ENCODE measurements at regions not wholly inside any gene's neighbourhood (a gene's known extent, or its start where the extent isn't known, plus 50 kb on each side); places are given as distances from the start of the nearest gene placed in this dataset.

- no peak for TF ChIP-seq CEBPB (IDR thresholded peaks at IDR 0.05)
- TF ChIP-seq USF1 (IDR thresholded peaks at IDR 0.05): no peak
- no peak for TF ChIP-seq TCF12 (IDR thresholded peaks at IDR 0.05; ENCODE audit: low read depth)
- TF ChIP-seq YY1 (IDR thresholded peaks at IDR 0.05; ENCODE audit: low read depth): no peak
- no peak for TF ChIP-seq TAF1 (IDR thresholded peaks at IDR 0.05; ENCODE audit: low read depth)
- TF ChIP-seq ZBTB7A (IDR thresholded peaks at IDR 0.05; ENCODE audit: low read depth): no peak
- no peak for TF ChIP-seq FOXM1 (IDR thresholded peaks at IDR 0.05; ENCODE audit: borderline replicate concordance, low read depth)
- no peak for TF ChIP-seq EP300 (IDR thresholded peaks at IDR 0.05; ENCODE audit: borderline replicate concordance)
- no peak for TF ChIP-seq CREB1 (IDR thresholded peaks at IDR 0.05; ENCODE audit: low read depth)
- no peak for TF ChIP-seq REST (IDR thresholded peaks at IDR 0.05; ENCODE audit: low read depth)
- no peak for TF ChIP-seq EGR1 (IDR thresholded peaks at IDR 0.05)
- no peak for TF ChIP-seq TEAD4 (IDR thresholded peaks at IDR 0.05)
Measured at GRCh38 chr2:83079007-83079406, 1380.1 kb downstream of the SUCLG1 start.

GRCh38 chr2:83072767-83073166 is 1386.3 kb downstream of the SUCLG1 start:
- no peak for TF ChIP-seq EGR1 (IDR thresholded peaks at IDR 0.05)
- TF ChIP-seq USF1 (IDR thresholded peaks at IDR 0.05): no peak
- no peak for TF ChIP-seq CREB1 (IDR thresholded peaks at IDR 0.05; ENCODE audit: low read depth)
- TF ChIP-seq TAF1 (IDR thresholded peaks at IDR 0.05; ENCODE audit: low read depth): no peak
- TF ChIP-seq REST (IDR thresholded peaks at IDR 0.05; ENCODE audit: low read depth): no peak
- no peak for TF ChIP-seq TEAD4 (IDR thresholded peaks at IDR 0.05)
- no peak for TF ChIP-seq EP300 (IDR thresholded peaks at IDR 0.05; ENCODE audit: borderline replicate concordance)
- TF ChIP-seq MAX (IDR thresholded peaks at IDR 0.05): no peak
- TF ChIP-seq FOXM1 (IDR thresholded peaks at IDR 0.05; ENCODE audit: borderline replicate concordance, low read depth): no peak
- no peak for TF ChIP-seq YY1 (IDR thresholded peaks at IDR 0.05; ENCODE audit: low read depth)
- TF ChIP-seq NFIC (IDR thresholded peaks at IDR 0.05): no peak
- TF ChIP-seq RAD21 (IDR thresholded peaks at IDR 0.05; ENCODE audit: low read depth): no peak
- TF ChIP-seq ZBTB7A (IDR thresholded peaks at IDR 0.05; ENCODE audit: low read depth): no peak
- TF ChIP-seq CEBPB (IDR thresholded peaks at IDR 0.05): no peak
- no peak for TF ChIP-seq TCF12 (IDR thresholded peaks at IDR 0.05; ENCODE audit: low read depth)

- TF ChIP-seq TEAD4 (IDR thresholded peaks at IDR 0.05) (no peak), ZBTB7A (IDR thresholded peaks at IDR 0.05; ENCODE audit: low read depth) (no peak), YY1 (IDR thresholded peaks at IDR 0.05; ENCODE audit: low read depth) (no peak), USF1 (IDR thresholded peaks at IDR 0.05) (no peak)
Measured at GRCh38 chr2:83071914-83072313, 1387.2 kb downstream of the SUCLG1 start.

GRCh38 chr2:83071352-83071751 is 1387.7 kb downstream of the SUCLG1 start:
- TF ChIP-seq EGR1 (IDR thresholded peaks at IDR 0.05) (no peak), RAD21 (IDR thresholded peaks at IDR 0.05; ENCODE audit: low read depth) (no peak), EP300 (IDR thresholded peaks at IDR 0.05; ENCODE audit: borderline replicate concordance) (no peak), MAX (IDR thresholded peaks at IDR 0.05) (no peak), CREB1 (IDR thresholded peaks at IDR 0.05; ENCODE audit: low read depth) (no peak), FOXM1 (IDR thresholded peaks at IDR 0.05; ENCODE audit: borderline replicate concordance, low read depth) (no peak), ZBTB7A (IDR thresholded peaks at IDR 0.05; ENCODE audit: low read depth) (no peak), REST (IDR thresholded peaks at IDR 0.05; ENCODE audit: low read depth) (no peak), NFIC (IDR thresholded peaks at IDR 0.05) (no peak), TAF1 (IDR thresholded peaks at IDR 0.05; ENCODE audit: low read depth) (no peak), CEBPB (IDR thresholded peaks at IDR 0.05) (no peak), TEAD4 (IDR thresholded peaks at IDR 0.05) (no peak), TCF12 (IDR thresholded peaks at IDR 0.05; ENCODE audit: low read depth) (no peak), USF1 (IDR thresholded peaks at IDR 0.05) (no peak), YY1 (IDR thresholded peaks at IDR 0.05; ENCODE audit: low read depth) (no peak)
